ENCODE measurements at regions not wholly inside any gene's neighbourhood (a gene's known extent, or its start where the extent isn't known, plus 50 kb on each side); places are given as distances from the start of the nearest gene placed in this dataset.

- DNase-seq (ENCODE audit: low read depth): no peak
Observed at GRCh38 chr4:189022440-189023035, 883.3 kb downstream of the TRIML1 start.

- DNase-seq (ENCODE audit: low read depth): no peak
Observed at GRCh38 chr4:189029976-189030504, 890.8 kb downstream of the TRIML1 start.

GRCh38 chr4:189032606-189033338 lies 893.5 kb downstream of the TRIML1 start:
- no peak for DNase-seq (ENCODE audit: low read depth)

- DNase-seq (ENCODE audit: low read depth): no peak
Observed at GRCh38 chr4:189033801-189034347, 894.6 kb downstream of the TRIML1 start.

- no peak for DNase-seq (ENCODE audit: low read depth)
Observed at GRCh38 chr4:189035091-189035490, 895.9 kb downstream of the TRIML1 start.

GRCh38 chr4:189035654-189036053 lies 896.4 kb downstream of the TRIML1 start:
- no peak for DNase-seq (ENCODE audit: low read depth)

- DNase-seq (ENCODE audit: low read depth): no peak
Observed at GRCh38 chr4:189036906-189037305, 897.7 kb downstream of the TRIML1 start.

GRCh38 chr4:189046642-189047041 lies 894.0 kb upstream of the FRG1 start:
- DNase-seq (ENCODE audit: low read depth): no peak

GRCh38 chr4:189048119-189048518 lies 892.6 kb upstream of the FRG1 start:
- no peak for DNase-seq (ENCODE audit: low read depth)

- DNase-seq (ENCODE audit: low read depth): no peak
Observed at GRCh38 chr4:189049682-189050081, 891.0 kb upstream of the FRG1 start.

GRCh38 chr4:189050643-189051042 lies 890.0 kb upstream of the FRG1 start:
- no peak for DNase-seq (ENCODE audit: low read depth)

- DNase-seq (ENCODE audit: low read depth): no peak
Observed at GRCh38 chr4:189053621-189054020, 887.1 kb upstream of the FRG1 start.

- DNase-seq (ENCODE audit: low read depth): no peak
Observed at GRCh38 chr4:189060104-189060503, 880.6 kb upstream of the FRG1 start.

GRCh38 chr4:189062047-189062820 lies 878.4 kb upstream of the FRG1 start:
- DNase-seq (ENCODE audit: low read depth): no peak

- DNase-seq (ENCODE audit: low read depth): no peak
Observed at GRCh38 chr4:189069772-189070171, 870.9 kb upstream of the FRG1 start.

- DNase-seq (ENCODE audit: low read depth): no peak
Observed at GRCh38 chr4:189071241-189071640, 869.4 kb upstream of the FRG1 start.

- DNase-seq (ENCODE audit: low read depth): no peak
Observed at GRCh38 chr4:189073739-189074138, 866.9 kb upstream of the FRG1 start.

- DNase-seq (ENCODE audit: low read depth): no peak
Observed at GRCh38 chr4:189081826-189082225, 858.8 kb upstream of the FRG1 start.

- no peak for DNase-seq (ENCODE audit: low read depth)
Observed at GRCh38 chr4:189083769-189084168, 856.9 kb upstream of the FRG1 start.

GRCh38 chr4:189084671-189085070 lies 856.0 kb upstream of the FRG1 start:
- no peak for DNase-seq (ENCODE audit: low read depth)

- no peak for DNase-seq (ENCODE audit: low read depth)
Observed at GRCh38 chr4:189087971-189088370, 852.7 kb upstream of the FRG1 start.

- no peak for DNase-seq (ENCODE audit: low read depth)
Observed at GRCh38 chr4:189088780-189089179, 851.9 kb upstream of the FRG1 start.
